ENCODE measurements at regions not wholly inside any gene's neighbourhood (a gene's known extent, or its start where the extent isn't known, plus 50 kb on each side); places are given as distances from the start of the nearest gene placed in this dataset.

GRCh38 chr5:88140856-88141752, 127.5 kb downstream of the TMEM161B start:
- FAIRE-seq (no peak), ATAC-seq (peak; percentile 96 to 98), DNase-seq (ENCODE audit: low read depth in 1 of 2, low spot score in 1 of 2) (peak; percentile 92 to 95)
- Histone ChIP-seq H3K4me3 (peak overlapping the region; percentile 43), H3K4me2 (peak overlapping the region; percentile 98), H3K9me3 (no peaks in the 10 kb centered on the region), H3K27ac (peak overlapping the region in 1 of 2 experiments; percentile 24; a peak in 3 of 6 replicates), H3K4me1 (peaks cover 5% of the 10 kb centered on the region; the same call in 1 of the 3 replicates)
- no peak for TF ChIP-seq FOXS1 (CRISPR knock-in tag; IDR thresholded peaks at IDR 0.05)
- no peak for TF ChIP-seq MAFK (IDR thresholded peaks at IDR 0.05; ENCODE audit: partially characterized antibody)
- TF ChIP-seq, protein P1, sequence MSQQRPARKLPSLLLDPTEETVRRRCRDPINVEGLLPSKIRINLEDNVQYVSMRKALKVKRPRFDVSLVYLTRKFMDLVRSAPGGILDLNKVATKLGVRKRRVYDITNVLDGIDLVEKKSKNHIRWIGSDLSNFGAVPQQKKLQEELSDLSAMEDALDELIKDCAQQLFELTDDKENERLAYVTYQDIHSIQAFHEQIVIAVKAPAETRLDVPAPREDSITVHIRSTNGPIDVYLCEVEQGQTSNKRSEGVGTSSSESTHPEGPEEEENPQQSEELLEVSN (IDR thresholded peaks at IDR 0.05; ENCODE audit: borderline replicate concordance, low read depth) = 0 out of 2 replicates have a peak, but pooled peaks have one; percentile 43
- TF ChIP-seq, protein P2, sequence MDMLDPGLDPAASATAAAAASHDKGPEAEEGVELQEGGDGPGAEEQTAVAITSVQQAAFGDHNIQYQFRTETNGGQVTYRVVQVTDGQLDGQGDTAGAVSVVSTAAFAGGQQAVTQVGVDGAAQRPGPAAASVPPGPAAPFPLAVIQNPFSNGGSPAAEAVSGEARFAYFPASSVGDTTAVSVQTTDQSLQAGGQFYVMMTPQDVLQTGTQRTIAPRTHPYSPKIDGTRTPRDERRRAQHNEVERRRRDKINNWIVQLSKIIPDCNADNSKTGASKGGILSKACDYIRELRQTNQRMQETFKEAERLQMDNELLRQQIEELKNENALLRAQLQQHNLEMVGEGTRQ (IDR thresholded peaks at IDR 0.05) = no peak
- no peak for TF ChIP-seq HDAC2 (IDR thresholded peaks at IDR 0.05)
- TF ChIP-seq HOXB5 (CRISPR knock-in tag; IDR thresholded peaks at IDR 0.05) = no peak
- TF ChIP-seq CTCF (IDR thresholded peaks at IDR 0.05) = peak; percentile 55
- TF ChIP-seq RARB (CRISPR knock-in tag; IDR thresholded peaks at IDR 0.05) = no peak
- TF ChIP-seq RAD21 (conservative IDR thresholded peaks at IDR 0.05 in 1 of 2, IDR thresholded peaks at IDR 0.05 in 1 of 2) = peak; percentile 49 to 73
- TF ChIP-seq NFE2L2 (conservative IDR thresholded peaks at IDR 0.05; ENCODE audit: low read length) = no peak
- TF ChIP-seq RFX5 (IDR thresholded peaks at IDR 0.05) = no peak
- no peak for TF ChIP-seq PHF8 (IDR thresholded peaks at IDR 0.05; ENCODE audit: borderline replicate concordance, low read depth)
- no peak for TF ChIP-seq HOXA7 (CRISPR knock-in tag; IDR thresholded peaks at IDR 0.05)
- no peak for TF ChIP-seq POLR2A (IDR thresholded peaks at IDR 0.05; ENCODE audit: low read length)
- TF ChIP-seq SMC3 (IDR thresholded peaks at IDR 0.05) = peak; percentile 72
- TF ChIP-seq RNF2 (IDR thresholded peaks at IDR 0.05; ENCODE audit: borderline replicate concordance, low read depth) = peak; percentile 86; the same call in 1 of the 2 replicates
- no peak for TF ChIP-seq HOXB13 (CRISPR knock-in tag; IDR thresholded peaks at IDR 0.05; ENCODE audit: low read depth)
- no peak for TF ChIP-seq SREBF2 (IDR thresholded peaks at IDR 0.05)
- TF ChIP-seq GATA3 (IDR thresholded peaks at IDR 0.05; ENCODE audit: borderline replicate concordance) = no peak
- TF ChIP-seq MAZ (IDR thresholded peaks at IDR 0.05; ENCODE audit: borderline replicate concordance, low read depth, low read length) = peak; percentile 45; the same call in 1 of the 2 replicates
- no peak for TF ChIP-seq HEYL (CRISPR knock-in tag; IDR thresholded peaks at IDR 0.05)
- no peak for TF ChIP-seq KDM5A (IDR thresholded peaks at IDR 0.05)
- no peak for TF ChIP-seq CBX2 (IDR thresholded peaks at IDR 0.05; ENCODE audit: borderline replicate concordance, low read depth)
- no peak for TF ChIP-seq RCOR1 (IDR thresholded peaks at IDR 0.05; ENCODE audit: low read depth, low read length)
- CTCF ChIA-PET = interaction anchor here (0.7 to 1.5 kb wide), 6 partner anchors 16 to 549 kb away, joined by 3 to 6 read pairs (median 3); no protein-coding TSS in a partner anchor
- WGBS (ENCODE audit: missing lambda C conversion rate) = 2% methylated on average over 30 of the region's 49 CpGs
- POLR2A ChIA-PET = interaction anchor here (0.6 to 0.7 kb wide), 2 partner anchors 111 to 519 kb away, joined by 3 read pairs; no protein-coding TSS in a partner anchor
